AG20443 (cell line): ENCODE measurements at regions not wholly inside any gene's neighbourhood (a gene's known extent, or its start where the extent isn't known, plus 50 kb on each side); places are given as distances from the start of the nearest gene placed in this dataset.

Experiments used
- DNase-seq: peaks from one replicate; pipeline ENCODE4 v3.0.0; 2012; ENCODE audit warnings: low spot score, mixed read lengths

DNA sequence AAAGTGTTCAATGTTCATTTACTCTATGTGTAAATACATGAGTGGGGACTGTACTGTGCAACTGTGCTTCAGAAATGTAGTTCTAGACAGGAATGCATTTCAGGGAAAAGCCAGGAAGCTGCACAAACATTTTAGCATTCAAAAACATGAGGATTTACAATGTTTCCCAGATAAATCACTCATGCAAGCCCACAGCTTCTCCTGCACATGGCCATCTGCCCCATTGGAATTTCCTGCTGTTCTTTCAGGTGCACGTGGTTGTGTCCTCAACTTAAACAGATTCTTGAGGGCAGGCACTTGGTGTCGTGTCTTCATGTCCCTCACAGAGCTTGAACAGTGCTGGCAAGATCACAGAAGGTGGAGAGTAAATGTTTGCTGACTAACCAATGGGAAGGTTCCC lies 101.5 kb downstream of the UNC5CL start:
- DNase-seq, result no peak

DNA sequence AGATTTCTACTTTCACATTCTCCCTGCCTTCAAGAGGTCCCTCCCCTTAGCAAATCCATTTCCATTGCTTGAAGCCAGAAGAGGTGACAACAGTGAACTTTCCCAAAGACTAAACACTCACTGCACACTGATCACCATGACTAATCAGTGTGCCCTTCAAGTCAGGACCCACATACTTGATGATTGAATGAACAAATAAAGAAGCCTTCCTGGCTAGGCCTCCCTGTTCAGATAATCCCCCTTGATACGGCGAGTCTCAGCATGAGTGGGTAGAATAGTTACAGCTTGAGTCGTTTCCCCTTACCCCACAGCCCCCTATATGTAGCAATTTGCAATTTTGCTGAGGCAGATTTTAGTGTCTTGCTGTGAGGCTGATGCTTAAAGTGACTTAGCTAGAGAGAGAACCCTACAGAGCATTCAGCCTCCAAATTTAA lies 102.2 kb downstream of the UNC5CL start:
- peak; percentile 64 for DNase-seq

- DNase-seq, result no peak
Measured at GRCh38 chr6:40933864-40934263, 105.2 kb downstream of the UNC5CL start.

DNA sequence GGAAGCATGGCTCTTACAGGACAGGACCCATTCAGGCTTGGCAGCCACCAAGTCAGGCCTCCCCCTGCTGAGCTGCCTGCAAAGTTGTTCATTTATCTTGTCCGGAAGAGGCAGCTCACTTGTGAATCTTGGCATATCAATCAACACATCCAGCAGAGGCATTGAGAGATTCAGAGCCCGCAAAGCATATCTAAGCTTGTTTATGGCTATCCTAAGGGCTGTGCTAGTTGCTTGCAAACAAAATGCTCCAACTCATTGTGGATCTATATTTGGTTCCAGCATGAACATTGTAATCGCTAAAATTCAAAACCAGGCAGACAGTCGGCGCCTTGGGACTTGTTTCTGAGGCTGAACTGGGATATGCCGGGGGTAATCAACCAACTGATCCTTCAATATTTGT lies 106.1 kb downstream of the UNC5CL start:
- no peak for DNase-seq

DNA sequence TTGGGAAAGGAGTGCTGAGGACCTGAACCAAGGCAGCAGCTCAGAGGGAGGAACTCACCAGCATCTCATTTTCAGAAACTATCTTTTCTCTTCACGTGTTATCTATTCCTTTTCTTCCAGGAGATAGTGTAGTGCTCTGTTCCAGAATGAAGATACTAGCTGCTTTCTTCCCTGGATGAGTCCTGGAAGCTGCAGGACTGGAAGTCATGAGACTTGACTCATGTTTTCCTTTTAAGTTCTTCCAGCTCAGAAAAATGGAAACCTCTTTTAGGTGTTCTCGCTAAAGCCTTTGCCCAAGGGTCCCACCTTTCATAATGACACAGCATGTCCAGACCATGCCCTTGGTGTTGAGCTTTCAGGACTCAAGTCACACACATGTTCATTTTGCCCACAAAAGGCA lies 106.7 kb downstream of the UNC5CL start:
- DNase-seq, result no peak

DNA sequence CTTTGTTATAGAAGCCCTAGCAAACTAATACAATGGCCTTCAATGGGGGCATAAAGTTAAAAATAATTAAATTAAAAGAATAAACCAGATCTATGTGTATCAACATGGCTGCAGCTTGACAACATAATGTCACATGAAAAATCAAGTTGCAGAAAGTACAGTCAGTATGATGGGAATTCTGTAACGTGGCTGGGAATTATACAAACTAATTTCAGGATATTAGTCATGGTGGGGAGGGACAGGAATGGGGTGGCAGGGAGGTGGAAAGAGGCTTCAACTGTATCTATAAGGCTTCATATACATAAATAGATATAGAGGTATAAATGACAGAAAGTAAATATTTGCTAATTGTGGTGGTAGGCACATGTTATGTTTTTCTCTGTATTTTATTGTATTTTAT lies 107.1 kb downstream of the UNC5CL start:
- DNase-seq, result peak; percentile 53

DNA sequence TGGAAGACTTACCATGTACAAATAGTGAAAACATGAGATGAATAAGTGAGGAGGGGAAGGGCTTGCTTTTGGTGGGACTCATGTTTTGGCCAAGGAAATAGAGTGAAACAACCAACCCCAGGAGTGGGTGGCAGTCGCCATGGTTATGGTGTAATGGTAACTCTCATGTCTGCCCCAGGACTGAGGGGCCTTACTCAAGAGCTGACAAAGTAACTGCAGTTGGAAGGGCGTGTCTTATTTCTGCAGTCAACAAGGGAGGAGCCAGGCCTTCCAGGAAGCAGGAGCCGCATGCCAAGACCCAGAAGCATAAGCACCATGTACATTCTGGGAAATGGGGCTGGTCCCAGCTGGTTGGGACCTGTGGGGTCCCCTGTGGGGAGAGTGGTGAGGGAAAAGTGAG lies 108.5 kb downstream of the UNC5CL start:
- no peak for DNase-seq

- DNase-seq, result no peak
Measured at GRCh38 chr6:40930045-40930444, 109.0 kb downstream of the UNC5CL start.

GRCh38 chr6:40929176-40929575 lies 109.8 kb downstream of the UNC5CL start:
- no peak for DNase-seq

GRCh38 chr6:40928763-40929162 lies 110.3 kb downstream of the UNC5CL start:
- no peak for DNase-seq

- peak; percentile 50 for DNase-seq
Measured at GRCh38 chr6:40928307-40928706, 110.7 kb downstream of the UNC5CL start.

- no peak for DNase-seq
Measured at GRCh38 chr6:40925341-40925740, 113.7 kb downstream of the UNC5CL start.

DNA sequence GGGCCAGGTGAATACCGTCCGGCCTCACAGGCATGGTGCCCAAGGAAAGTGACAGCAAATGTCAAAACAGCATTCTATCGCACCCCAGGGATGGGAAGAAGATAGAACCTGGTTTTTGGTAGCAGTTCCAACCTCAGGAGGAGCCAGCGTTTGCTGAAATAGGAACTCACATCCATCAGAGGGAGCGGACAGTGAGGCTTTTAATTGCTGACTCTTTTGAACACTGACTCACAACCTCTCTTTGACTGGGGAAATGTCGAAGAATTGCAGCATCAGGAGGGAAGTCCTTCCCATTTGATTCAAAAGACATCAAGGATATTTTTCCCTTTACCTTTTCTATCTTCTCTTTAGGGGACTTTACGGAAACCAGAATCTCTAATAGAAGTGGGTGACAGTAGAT lies 114.2 kb downstream of the UNC5CL start:
- no peak for DNase-seq

DNA sequence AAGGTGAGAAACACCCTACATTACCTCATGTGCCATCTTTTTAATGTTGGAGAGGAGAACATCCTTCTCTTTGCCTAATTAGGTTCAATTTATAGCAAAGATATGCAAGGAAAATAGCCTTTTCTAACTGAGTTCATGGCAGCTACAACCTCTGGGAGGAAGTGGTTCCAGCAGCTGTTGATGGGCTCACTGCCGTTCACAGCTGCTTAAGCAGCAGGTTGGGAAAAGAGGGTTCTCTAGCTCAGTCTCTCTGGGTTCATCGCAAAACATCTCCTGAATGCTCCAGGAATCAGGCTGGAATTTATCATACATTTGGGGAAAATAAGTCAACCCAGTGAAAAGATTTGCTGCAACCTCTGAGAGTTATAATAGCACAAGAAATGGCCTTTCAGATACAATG lies 115.1 kb downstream of the UNC5CL start:
- no peak for DNase-seq

- no peak for DNase-seq
Measured at GRCh38 chr6:40923326-40923725, 115.7 kb downstream of the UNC5CL start.

DNA sequence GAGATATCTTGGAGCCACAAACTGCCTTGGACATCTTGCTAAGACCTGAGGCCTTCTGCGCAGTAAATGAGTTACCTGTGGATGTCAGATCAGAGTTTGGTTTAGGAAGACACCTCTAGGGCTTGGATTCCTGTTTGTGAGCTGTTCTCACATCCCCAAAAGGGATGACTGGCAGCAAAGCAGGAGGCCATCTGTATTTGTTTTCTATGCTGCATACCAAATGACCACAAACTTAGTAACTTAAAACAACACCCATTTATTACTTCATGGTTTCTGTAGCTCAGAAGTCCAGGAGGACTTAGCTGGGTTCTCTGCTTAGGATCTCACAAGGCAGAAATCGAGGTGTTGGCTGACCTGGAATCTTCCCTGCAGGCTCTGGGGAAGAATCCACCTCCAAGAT lies 116.7 kb downstream of the UNC5CL start:
- peak; percentile 66 for DNase-seq

DNA sequence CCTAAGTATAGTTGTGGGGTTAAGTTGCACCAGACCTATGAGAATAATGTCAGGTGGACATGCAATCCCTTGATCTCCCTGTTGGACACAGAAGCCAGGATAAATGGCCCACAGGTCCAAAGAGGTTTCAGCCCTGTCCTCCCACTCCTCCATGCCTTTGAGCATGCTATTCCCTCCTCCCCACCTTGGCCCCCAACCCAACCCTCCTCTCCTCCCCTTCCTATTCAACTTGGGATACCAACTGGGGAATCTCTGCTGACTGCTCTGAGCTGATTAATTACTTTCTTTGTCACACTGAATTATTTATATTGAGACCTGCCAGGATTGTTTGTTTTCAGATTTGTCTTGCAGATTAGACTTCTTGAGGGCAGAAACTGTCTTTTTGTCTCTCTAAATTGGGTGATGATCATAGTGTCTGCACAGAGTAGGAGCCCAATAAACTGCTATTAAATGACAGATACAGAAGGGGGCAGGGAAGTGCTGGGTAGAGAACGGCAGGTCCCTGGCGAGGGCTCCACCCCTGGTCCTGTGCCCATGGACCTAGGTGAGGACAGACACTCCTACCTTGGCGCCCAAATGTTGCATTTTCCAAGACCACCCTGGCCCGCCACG lies 120.9 kb downstream of the UNC5CL start:
- no peak for DNase-seq

DNA sequence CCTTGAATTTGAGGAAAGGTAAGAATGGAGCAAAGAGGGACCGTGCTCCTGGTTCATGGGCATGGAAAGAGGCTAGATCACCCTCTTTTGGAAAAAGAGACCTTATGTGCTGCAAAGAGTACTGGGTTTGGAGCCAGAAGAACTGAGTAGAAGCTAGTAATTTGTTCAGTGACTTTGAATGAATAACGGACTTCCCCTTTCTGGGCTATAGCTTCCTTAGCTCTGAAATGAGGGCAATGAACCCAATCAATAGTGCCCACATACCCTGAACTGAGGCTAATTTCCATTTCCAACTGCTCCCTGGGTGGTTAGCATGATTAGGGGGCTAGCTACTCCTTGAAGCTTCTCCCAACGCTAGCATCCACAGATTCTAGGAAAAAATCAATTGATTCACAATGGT lies 121.4 kb downstream of the UNC5CL start:
- DNase-seq, result no peak

DNA sequence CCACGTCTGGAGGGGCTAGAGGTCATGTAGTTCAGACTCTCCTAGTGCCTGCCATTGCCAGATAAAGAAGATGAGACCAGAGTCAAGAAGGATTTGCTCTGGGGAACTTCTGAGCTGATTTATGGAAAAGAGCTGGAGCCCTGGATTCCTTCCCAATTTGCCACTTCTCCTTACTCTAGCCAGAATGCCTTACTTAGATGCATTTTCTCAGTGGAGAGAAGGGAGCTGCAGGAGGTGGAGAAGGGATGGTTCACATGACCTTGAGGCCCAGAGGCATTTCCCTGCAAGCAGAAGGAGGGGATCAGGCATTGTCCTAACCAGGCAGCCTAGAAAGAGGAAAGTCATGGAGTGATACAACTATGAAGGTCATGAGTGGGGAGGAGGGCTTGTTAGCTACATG lies 122.2 kb downstream of the UNC5CL start:
- no peak for DNase-seq

DNA sequence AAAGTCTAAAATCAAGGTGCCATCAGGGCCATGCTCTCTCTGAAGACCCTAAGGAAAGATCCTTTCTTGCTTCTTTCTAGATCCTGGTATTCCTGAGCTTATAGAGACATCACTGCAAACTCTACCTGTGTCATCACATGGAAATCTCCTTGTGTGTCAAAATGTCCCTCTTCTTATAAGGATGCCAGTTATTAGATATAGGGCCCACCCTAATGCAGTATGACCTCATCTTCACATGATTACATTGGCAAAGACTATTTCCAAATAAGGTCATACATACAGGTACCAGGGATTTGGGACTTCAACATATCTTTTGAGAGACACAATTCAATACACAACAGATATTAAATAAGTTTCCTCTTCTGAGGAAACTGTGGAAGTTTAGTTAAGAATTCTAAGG lies 123.9 kb downstream of the UNC5CL start:
- no peak for DNase-seq

DNA sequence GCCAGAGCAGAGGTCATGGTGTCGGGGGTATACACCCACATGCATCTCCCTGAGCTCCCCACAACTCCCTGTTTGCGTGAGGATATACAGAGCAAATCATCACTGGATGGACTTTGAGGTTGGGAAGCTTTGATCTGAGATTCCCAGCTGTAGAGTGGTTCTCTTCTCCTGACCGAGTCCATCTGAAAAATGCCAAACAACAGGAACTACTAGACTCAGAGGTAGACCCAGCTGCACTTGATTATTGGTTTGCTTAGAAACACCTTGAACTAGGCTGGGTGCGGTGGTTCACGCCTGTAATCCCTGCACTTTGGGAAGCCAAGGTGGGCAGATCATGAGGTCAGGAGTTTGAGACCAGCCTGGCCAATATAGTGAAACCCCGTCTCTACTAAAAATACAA lies 125.0 kb downstream of the UNC5CL start:
- DNase-seq, result no peak

DNA sequence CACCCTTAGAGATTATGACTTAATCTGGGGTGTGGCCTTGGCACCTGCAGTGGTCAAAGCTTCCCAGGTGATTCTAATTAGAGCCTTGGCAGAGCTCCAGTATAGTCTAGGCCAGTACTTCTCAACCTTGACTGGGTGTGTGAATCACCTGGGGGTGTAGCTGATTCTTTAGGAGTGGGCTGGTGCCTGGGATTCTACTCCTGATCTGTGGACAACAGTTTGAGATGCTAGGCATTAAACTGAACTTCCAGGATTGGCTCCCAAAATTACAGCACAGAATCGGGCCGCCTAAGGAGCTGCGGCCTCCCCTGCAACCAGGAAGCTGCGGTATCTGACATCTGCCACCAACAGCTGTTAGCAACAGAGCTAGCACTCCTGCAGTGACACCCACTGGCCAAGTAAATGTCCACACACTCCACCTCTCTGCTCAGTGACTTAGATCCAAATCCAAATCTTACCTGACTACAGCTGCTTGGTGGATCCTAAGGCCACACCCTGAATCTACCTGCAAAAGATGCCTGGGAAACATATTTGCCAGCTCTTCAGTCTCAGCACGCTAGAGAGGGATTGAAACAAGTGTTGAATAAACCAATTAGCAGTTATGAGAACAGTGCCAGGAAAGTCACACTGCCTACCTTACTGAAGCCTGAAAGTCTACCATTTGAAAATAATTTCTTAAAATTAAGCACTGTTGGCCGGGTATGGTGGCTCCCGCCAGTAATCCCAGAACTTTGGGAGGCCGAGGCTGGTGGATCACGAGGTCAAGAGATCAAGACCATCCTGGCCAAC lies 126.7 kb downstream of the UNC5CL start:
- peak; percentile 40 for DNase-seq

DNA sequence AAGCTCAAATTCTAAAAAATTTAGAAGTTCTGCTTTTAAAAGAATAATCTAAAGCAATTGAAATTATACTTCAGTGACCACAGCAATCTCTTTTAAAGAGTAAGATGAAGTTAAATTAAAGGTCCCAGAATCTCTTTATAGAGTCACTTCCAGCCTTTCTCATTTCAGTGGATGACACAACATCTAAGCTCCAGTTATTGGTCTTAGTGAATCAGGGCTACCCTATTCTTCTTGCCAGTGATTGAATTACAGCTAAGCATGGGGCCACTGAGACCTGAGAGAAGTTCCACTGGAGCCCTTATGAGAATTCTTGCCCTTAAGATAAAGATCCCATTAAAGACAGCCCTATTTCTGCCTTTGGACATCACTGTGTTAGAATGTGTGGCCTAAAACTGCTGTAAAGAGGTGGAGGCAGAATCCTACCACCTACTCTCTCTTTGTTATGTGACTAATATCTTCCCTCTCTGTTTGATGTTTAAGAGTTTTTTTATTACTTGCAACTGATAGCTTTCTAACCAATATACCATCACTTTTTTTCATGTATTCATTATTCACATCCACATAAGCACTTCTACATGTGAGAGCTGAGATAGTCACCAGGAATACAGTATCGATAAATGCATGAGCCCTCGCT lies 128.6 kb downstream of the UNC5CL start:
- DNase-seq, result no peak
